Testis (tissue), 2 donors: ENCODE measurements at regions not wholly inside any gene's neighbourhood (a gene's known extent, or its start where the extent isn't known, plus 50 kb on each side); places are given as distances from the start of the nearest gene placed in this dataset.

ENCODE experiments used
- POLR2A ChIP-seq: fragments of 450-650 bp; IDR thresholded peaks from one replicate; pipeline ENCODE4 v1.6.1; 2017; ENCODE audit warnings: antibody characterized with exemption, mild to moderate bottlenecking, moderate library complexity
- TF ChIP-seq, protein P1 (sequence below), 3 experiments: fragments of 450-650 bp in 2 of 3; fragments of 200-600 bp in 1 of 3; sonication (generic) in 1 of 3; IDR thresholded peaks; one replicate each; pipeline ENCODE4 v1.5.1; 2016 to 2019; ENCODE audit warnings: antibody characterized with exemption in 3 of 3, mild to moderate bottlenecking in 2 of 3, moderate library complexity in 1 of 3

- TF ChIP-seq, protein P1, sequence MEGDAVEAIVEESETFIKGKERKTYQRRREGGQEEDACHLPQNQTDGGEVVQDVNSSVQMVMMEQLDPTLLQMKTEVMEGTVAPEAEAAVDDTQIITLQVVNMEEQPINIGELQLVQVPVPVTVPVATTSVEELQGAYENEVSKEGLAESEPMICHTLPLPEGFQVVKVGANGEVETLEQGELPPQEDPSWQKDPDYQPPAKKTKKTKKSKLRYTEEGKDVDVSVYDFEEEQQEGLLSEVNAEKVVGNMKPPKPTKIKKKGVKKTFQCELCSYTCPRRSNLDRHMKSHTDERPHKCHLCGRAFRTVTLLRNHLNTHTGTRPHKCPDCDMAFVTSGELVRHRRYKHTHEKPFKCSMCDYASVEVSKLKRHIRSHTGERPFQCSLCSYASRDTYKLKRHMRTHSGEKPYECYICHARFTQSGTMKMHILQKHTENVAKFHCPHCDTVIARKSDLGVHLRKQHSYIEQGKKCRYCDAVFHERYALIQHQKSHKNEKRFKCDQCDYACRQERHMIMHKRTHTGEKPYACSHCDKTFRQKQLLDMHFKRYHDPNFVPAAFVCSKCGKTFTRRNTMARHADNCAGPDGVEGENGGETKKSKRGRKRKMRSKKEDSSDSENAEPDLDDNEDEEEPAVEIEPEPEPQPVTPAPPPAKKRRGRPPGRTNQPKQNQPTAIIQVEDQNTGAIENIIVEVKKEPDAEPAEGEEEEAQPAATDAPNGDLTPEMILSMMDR (IDR thresholded peaks at IDR 0.05): no peak
- TF ChIP-seq POLR2A: no peak
These were observed 510.5 kb upstream of the TNC start for GRCh38 chr9:115628426-115628825.
